SK-N-SH (cell line): ENCODE measurements at regions not wholly inside any gene's neighbourhood (a gene's known extent, or its start where the extent isn't known, plus 50 kb on each side); places are given as distances from the start of the nearest gene placed in this dataset.

ENCODE experiments used
- CTCF ChIA-PET: fragments of 300-600, 350-600 bp; formaldehyde crosslinking; extraction: SDS; loops from one replicate; lab custom pipeline; 2021; lab: Yijun Ruan, JAX
- POLR2A ChIA-PET: fragments of 350-600 bp; sonication (Branson Sonifier 250); formaldehyde crosslinking; extraction: SDS; loops from one replicate; lab custom pipeline; 2020; ENCODE audit warnings: antibody characterized with exemption, inconsistent platforms; lab: Yijun Ruan, JAX
- DNase-seq: peaks from one replicate; pipeline ENCODE4 v3.0.0; 2012
- H2AFZ ChIP-seq: fragments of 200-600 bp; sonication (generic); 2 replicates; pipeline ENCODE4 v1.8.1; 2016; ENCODE audit warnings: antibody characterized with exemption, mild to moderate bottlenecking, low read depth
- H3F3A ChIP-seq: fragments of 200-600 bp; sonication (generic); replicated peaks from 2 replicates; pipeline ENCODE3; 2016; ENCODE audit warnings: antibody characterized with exemption, mild to moderate bottlenecking; ENCODE audit not compliant: insufficient read depth
- H3K27ac ChIP-seq, 2 experiments: fragments of 200-500 bp in 1 of 2; fragments of 200-600 bp in 1 of 2; sonication (Bioruptor generic) in 1 of 2; sonication (generic), shearing (Covaris generic) in 1 of 2; 2 replicates each; pipeline versions ENCODE4 v1.5.1 to v1.6.1; 2014 to 2016; ENCODE audit warnings: low read depth in 2 of 2, inconsistent platforms in 1 of 2, low read length in 1 of 2, mild to moderate bottlenecking in 1 of 2, mixed read lengths in 1 of 2
- H3K27me3 ChIP-seq: fragments of 200-600 bp; sonication (generic), shearing (Covaris generic); 2 replicates; pipeline ENCODE4 v1.6.1; 2016; ENCODE audit warnings: mixed run types; ENCODE audit not compliant: insufficient read depth
- H3K36me3 ChIP-seq, 2 experiments: fragments of 200-500 bp in 1 of 2; fragments of 200-600 bp in 1 of 2; sonication (Bioruptor generic) in 1 of 2; sonication (generic) in 1 of 2; replicated peaks in 1 of 2; 2 replicates each; pipeline versions ENCODE3 to v1.5.1; 2014 to 2016; ENCODE audit warnings: low read length in 1 of 2, mild to moderate bottlenecking in 1 of 2; ENCODE audit not compliant: insufficient read depth in 2 of 2, control insufficient read depth in 1 of 2
- H3K4me1 ChIP-seq, 2 experiments: fragments of 200-500 bp in 1 of 2; fragments of 200-600 bp in 1 of 2; sonication (Bioruptor generic) in 1 of 2; sonication (generic), shearing (Covaris generic) in 1 of 2; 2 replicates each; pipeline versions ENCODE4 v1.5.1 to v1.6.1; 2014 to 2016; ENCODE audit warnings: low read depth in 1 of 2, low read length in 1 of 2, mixed run types in 1 of 2; ENCODE audit not compliant: insufficient read depth in 2 of 2, control insufficient read depth in 1 of 2
- H3K4me2 ChIP-seq: fragments of 200-600 bp; sonication (generic), shearing (Covaris generic); 2 replicates; pipeline ENCODE4 v1.6.1; 2017; ENCODE audit warnings: mixed run types
- H3K4me3 ChIP-seq, 2 experiments: fragments of 200-500 bp in 1 of 2; fragments of 200-600 bp in 1 of 2; sonication (Bioruptor generic) in 1 of 2; sonication (generic), shearing (Covaris generic) in 1 of 2; 2 replicates each; pipeline versions ENCODE4 v1.5.1 to v1.8.1; 2014 to 2016; ENCODE audit warnings: low read depth in 2 of 2, inconsistent platforms in 1 of 2, low read length in 1 of 2, mild to moderate bottlenecking in 1 of 2, mixed read lengths in 1 of 2, moderate library complexity in 1 of 2
- H3K79me2 ChIP-seq: fragments of 200-600 bp; sonication (generic); 2 replicates; pipeline ENCODE4 v1.8.1; 2017; ENCODE audit warnings: mild to moderate bottlenecking; ENCODE audit not compliant: insufficient read depth
- H3K9ac ChIP-seq: fragments of 200-600 bp; sonication (generic); 2 replicates; pipeline ENCODE4 v1.6.1; 2017; ENCODE audit warnings: mixed run types
- H3K9me2 ChIP-seq: fragments of 200-600 bp; sonication (generic); 2 replicates; pipeline ENCODE4 v1.6.1; 2017; ENCODE audit warnings: mixed run types
- H3K9me3 ChIP-seq: fragments of 200-600 bp; sonication (generic); 2 replicates; pipeline ENCODE4 v1.6.1; 2017; ENCODE audit warnings: mixed run types, mild to moderate bottlenecking, moderate library complexity
- H4K20me1 ChIP-seq: fragments of 200-600 bp; sonication (generic); 2 replicates; pipeline ENCODE4 v1.6.1; 2017; ENCODE audit warnings: mild to moderate bottlenecking, mixed run types; ENCODE audit not compliant: insufficient read depth
- CHD2 ChIP-seq: fragments of 150-350 bp; IDR thresholded peaks from 2 replicates; pipeline ENCODE4 v1.6.1; 2018; ENCODE audit warnings: low read length; ENCODE audit not compliant: partially characterized antibody
- ELF1 ChIP-seq: IDR thresholded peaks from 2 replicates; pipeline ENCODE4 v1.4.0; 2012
- EP300 ChIP-seq, 2 experiments: IDR thresholded peaks; 2 replicates each; pipeline versions ENCODE4 v1.4.0 to v1.6.1; 2012; ENCODE audit warnings: borderline replicate concordance in 1 of 2, low read depth in 1 of 2, low read length in 1 of 2
- FOSL2 ChIP-seq: IDR thresholded peaks from 2 replicates; pipeline ENCODE4 v1.4.0; 2012; ENCODE audit warnings: low read depth, mild to moderate bottlenecking, moderate library complexity, borderline replicate concordance
- FOXJ3 ChIP-seq: sonication (generic); formaldehyde crosslinking; IDR thresholded peaks from 2 replicates; pipeline ENCODE4 v1.5.1; 2020; ENCODE audit warnings: mild to moderate bottlenecking, missing genetic modification reagents
- GABPA ChIP-seq: IDR thresholded peaks from 2 replicates; pipeline ENCODE4 v1.4.0; 2012; ENCODE audit warnings: low read depth, mild to moderate bottlenecking
- IRF3 ChIP-seq: fragments of 150-350 bp; IDR thresholded peaks from 2 replicates; pipeline ENCODE4 v1.6.1; 2016; ENCODE audit warnings: mild to moderate bottlenecking, low read depth, low read length
- JUND ChIP-seq: IDR thresholded peaks from 2 replicates; pipeline ENCODE4 v1.4.0; 2012
- MAX ChIP-seq: IDR thresholded peaks from 2 replicates; pipeline ENCODE4 v1.4.0; 2012; ENCODE audit warnings: low read depth
- MEF2A ChIP-seq: IDR thresholded peaks from 2 replicates; pipeline ENCODE4 v1.4.0; 2012; ENCODE audit warnings: low read depth, borderline replicate concordance
- NFIC ChIP-seq: IDR thresholded peaks from 2 replicates; pipeline ENCODE4 v1.4.0; 2012; ENCODE audit warnings: borderline replicate concordance
- NRF1 ChIP-seq: IDR thresholded peaks from 2 replicates; pipeline ENCODE4 v1.6.1; 2012; ENCODE audit warnings: low read depth, mild to moderate bottlenecking, low read length
- PBX3 ChIP-seq: IDR thresholded peaks from 2 replicates; pipeline ENCODE4; 2012
- RAD21 ChIP-seq: IDR thresholded peaks from 2 replicates; pipeline ENCODE4 v1.6.1; 2012; ENCODE audit warnings: mild to moderate bottlenecking, low read length
- RCOR1 ChIP-seq: fragments of 150-350 bp; IDR thresholded peaks from 2 replicates; pipeline ENCODE4 v1.6.1; 2017; ENCODE audit warnings: antibody characterized with exemption, low read length
- RXRA ChIP-seq: IDR thresholded peaks from 2 replicates; pipeline ENCODE4 v1.4.0; 2012; ENCODE audit warnings: low read depth, mild to moderate bottlenecking, borderline replicate concordance
- SIN3A ChIP-seq: IDR thresholded peaks from 2 replicates; pipeline ENCODE4 v1.6.1; 2012; ENCODE audit warnings: low read depth, mild to moderate bottlenecking, low read length, moderate library complexity, borderline replicate concordance
- TCF12 ChIP-seq: IDR thresholded peaks from 2 replicates; pipeline ENCODE4 v1.4.0; 2012
- TEAD4 ChIP-seq: IDR thresholded peaks from 2 replicates; pipeline ENCODE4 v1.4.0; 2012; ENCODE audit warnings: mild to moderate bottlenecking, borderline replicate concordance; ENCODE audit not compliant: insufficient read depth
- WGBS: methylation state at CpG from one replicate; pipeline ENCODE4 v1.1.6; 2017; ENCODE audit warnings: low lambda C conversion rate; 5-methylcytosine and 5-hydroxymethylcytosine counted together

- Histone ChIP-seq H3K79me2 (no peaks in the 10 kb centered on the region), H3K9me3 (peaks cover 3% of the 10 kb centered on the region; the same call in 1 of the 2 replicates)
Measured at GRCh38 chr3:106619-107018, 89.9 kb upstream of the CHL1 start.

GRCh38 chr3:111143-112069, 85.2 kb upstream of the CHL1 start:
- WGBS = 46% methylated on average over 7 of the region's 8 CpGs
- Histone ChIP-seq H4K20me1 (no peaks in the 10 kb centered on the region), H3F3A (no peaks in the 10 kb centered on the region), H3K27ac (no peak overlapping the region), H3K9ac (no peak overlapping the region), H2AFZ (no peak overlapping the region), H3K36me3 (no peaks in the 10 kb centered on the region), H3K27me3 (no peaks in the 10 kb centered on the region), H3K4me2 (no peak overlapping the region), H3K9me2 (no peaks in the 10 kb centered on the region), H3K9me3 (no peaks in the 10 kb centered on the region; the same call in 1 of the 2 replicates), H3K4me1 (no peaks in the 10 kb centered on the region), H3K4me3 (no peak overlapping the region), H3K79me2 (no peaks in the 10 kb centered on the region)
- DNase-seq = no peak
- POLR2A ChIA-PET = no interaction called here
- CTCF ChIA-PET = interaction anchor here (0.7 to 1.2 kb wide), 2 partner anchors 18 to 19 kb away, joined by 3 read pairs; no protein-coding TSS in a partner anchor
- TF ChIP-seq PBX3 (no peak), SIN3A (no peak), RCOR1 (no peak), FOSL2 (no peak), IRF3 (no peak), MAX (no peak), NRF1 (no peak), TCF12 (no peak), FOXJ3 (no peak)

More at GRCh38 chr3:106619-107018, 89.9 kb upstream of the CHL1 start:
- Histone ChIP-seq H4K20me1 (no peaks in the 10 kb centered on the region), H3K27ac (no peak overlapping the region), H3K36me3 (no peaks in the 10 kb centered on the region), H3K4me3 (no peak overlapping the region), H3K4me2 (no peak overlapping the region), H3F3A (no peaks in the 10 kb centered on the region), H2AFZ (no peak overlapping the region), H3K27me3 (no peaks in the 10 kb centered on the region), H3K9ac (no peak overlapping the region), H3K4me1 (no peaks in the 10 kb centered on the region), H3K9me2 (no peaks in the 10 kb centered on the region)
- CTCF ChIA-PET = no interaction called here
- no peak for DNase-seq
- POLR2A ChIA-PET = no interaction called here
- TF ChIP-seq RXRA (no peak), NRF1 (no peak), NFIC (no peak), JUND (no peak), CHD2 (no peak), MEF2A (no peak), TEAD4 (no peak), RAD21 (no peak), ELF1 (no peak), IRF3 (no peak), GABPA (no peak), SIN3A (no peak), EP300 (IDR thresholded peaks at IDR 0.05; ENCODE audit: borderline replicate concordance in 1 of 2, low read depth in 1 of 2, low read length in 1 of 2) (no peak)
- 10% methylated on average over 2 of the region's 2 CpGs for WGBS
